Suppressor macrophage (primary cell): ENCODE measurements at regions not wholly inside any gene's neighbourhood (a gene's known extent, or its start where the extent isn't known, plus 50 kb on each side); places are given as distances from the start of the nearest gene placed in this dataset.

Experiments
- DNase-seq, 4 experiments: peaks; one replicate each; pipeline ENCODE4 v3.0.0-alpha.2; 2020 to 2022

DNA sequence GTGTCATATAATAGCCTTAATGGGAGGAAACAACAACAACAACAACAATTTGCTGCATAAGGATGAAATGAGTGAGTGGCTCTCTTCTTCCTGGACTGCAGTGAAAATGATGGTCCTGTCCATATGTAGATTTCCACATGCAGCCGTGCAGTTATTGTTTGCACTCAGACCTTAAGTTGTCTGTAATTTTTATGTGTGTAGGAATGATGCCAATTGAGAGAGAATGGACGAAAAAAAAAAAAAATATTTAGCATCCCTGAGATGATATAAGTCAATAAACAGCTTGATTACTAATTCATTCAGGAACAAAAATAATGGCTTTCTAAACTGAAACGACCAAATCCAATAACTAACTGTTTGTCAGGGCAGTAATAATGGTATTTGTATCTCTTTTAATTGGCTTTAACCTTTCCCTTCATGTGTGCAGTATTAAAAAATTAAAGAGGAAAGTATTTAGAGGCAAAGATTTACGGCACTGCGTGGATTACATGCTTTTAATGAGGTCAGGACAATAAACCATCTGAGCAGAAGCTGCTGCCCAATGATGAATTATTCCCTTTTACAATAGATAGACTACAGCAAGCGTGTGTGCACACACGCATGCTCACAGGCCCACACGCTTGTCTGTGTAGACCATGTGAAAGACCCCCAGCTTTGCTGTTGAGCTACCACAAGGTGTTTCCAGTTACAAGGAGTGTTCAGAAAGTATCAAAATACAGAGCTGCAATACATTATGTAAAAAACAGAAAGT is 459.5 kb upstream of the WWC1 start:
- DNase-seq = no peak

DNA sequence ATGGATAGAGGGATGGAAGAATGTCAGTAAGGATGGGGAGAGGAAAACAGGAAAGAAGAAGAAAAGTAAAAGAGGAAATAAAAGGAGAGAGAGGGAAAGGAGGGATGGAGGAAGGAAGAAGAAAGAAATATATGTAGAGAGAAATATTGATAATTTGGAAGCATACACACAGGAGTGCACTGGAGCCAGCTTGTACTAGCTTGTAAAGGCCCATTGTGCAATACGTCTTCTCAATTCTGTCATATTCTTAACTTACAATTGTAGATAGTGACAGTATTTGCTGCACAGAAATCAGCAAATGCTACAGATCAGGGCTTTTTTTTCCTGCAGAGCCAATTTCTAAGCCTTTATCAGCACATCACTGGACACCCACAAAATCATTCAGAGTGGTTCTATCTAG is 458.8 kb upstream of the WWC1 start:
- DNase-seq = no peak

DNA sequence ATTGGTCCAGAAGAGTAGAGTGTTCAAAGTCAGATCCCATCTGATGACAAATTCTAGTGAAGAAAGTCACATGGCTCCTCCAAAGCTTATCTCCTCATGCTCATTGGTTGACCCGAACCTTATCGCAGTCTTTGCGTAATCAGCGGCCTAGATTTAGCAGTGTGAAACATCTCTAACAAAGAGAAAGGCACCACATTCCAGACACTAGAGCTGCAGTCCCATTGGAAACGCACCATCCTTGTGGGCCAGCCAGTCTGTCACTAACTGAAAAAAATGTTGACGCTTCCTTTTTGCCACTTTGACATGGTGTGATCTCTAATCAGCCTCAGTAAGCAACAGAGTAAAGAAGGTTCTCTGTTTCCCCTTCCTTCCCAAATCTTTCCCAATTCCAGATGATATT is 458.0 kb upstream of the WWC1 start:
- no peak for DNase-seq

DNA sequence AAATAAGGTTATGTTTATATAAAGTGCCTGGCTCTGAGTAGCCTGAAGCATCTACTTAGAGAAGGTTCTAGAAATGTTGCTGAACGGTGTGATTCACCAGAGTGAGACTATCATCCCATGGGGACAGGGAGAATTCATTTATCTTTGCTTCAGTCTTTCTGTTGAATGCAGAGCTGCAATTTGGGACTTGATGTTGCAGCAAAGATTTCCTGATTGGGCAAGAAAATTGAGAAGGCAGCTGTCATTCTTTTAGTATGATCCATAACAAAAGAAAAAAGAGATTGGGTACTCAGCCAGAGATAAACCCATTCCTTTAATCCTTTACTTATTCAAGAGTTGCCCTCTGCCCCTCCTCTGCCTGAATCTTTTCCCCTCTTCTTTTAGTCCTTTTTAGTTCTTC is 456.3 kb upstream of the WWC1 start:
- no peak for DNase-seq

DNA sequence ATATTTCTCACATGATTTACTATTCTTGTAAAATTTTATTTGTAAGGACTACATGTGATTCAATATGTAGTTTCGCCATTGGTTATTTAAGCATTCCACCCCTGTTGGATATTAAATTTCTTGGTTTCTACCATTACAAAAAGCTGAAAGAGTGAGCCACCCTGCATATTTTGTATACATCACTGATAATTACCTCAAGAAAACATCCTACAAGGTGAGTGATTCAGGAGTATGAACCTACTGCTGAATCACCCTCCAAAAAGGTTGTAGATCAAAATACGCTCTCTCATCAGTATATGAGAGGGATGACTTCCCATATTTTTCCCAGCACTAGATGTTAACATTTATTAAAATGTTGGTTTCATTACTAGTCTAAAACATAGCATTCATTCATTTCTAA is 454.3 kb upstream of the WWC1 start:
- DNase-seq = no peak

DNA sequence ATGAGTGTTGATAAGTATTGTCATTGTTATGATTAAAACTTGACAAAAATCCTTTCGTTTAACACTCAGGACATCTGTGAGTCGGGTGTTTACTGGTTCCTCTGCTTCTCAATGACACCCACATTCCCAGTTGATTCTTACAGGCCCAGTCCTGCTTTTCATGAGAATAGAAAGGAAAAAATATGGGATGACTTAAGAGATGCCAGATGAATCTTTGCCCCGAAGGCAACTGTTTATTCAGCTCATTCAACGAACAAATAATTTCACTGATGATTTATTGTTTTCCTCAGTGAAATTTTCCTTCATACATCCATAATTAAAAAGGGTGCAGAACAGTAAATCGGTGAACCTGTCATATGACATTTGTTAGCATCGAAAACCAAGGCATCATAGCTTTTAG is 452.4 kb upstream of the WWC1 start:
- no peak for DNase-seq

DNA sequence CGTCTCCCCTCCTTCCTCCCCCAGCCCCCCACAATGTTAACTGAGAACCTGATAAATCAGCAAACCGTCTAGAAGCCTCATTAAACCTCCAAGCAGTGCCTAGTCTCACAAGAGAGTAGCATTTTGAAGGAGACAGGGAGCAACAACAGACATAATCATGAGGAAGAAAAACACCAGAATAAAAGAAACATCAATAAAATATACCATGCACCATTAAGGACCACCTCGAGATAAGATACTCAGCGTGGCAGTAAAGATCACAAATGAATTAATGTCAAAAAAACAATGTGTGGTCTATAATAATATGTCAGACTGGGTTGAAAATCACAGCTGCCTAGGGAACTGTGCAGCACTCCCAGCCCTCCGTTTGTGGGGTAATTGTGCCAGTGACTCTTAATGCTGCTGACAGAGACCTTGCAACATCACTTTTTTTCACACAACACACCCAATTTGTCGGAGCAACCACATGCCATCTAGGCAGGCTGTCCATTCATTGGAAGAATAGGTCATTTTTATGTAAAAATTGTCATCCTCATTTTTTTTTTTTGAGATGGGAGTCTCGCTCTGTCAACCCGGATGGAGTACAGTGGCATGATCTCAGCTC is 450.8 kb upstream of the WWC1 start:
- no peak for DNase-seq

DNA sequence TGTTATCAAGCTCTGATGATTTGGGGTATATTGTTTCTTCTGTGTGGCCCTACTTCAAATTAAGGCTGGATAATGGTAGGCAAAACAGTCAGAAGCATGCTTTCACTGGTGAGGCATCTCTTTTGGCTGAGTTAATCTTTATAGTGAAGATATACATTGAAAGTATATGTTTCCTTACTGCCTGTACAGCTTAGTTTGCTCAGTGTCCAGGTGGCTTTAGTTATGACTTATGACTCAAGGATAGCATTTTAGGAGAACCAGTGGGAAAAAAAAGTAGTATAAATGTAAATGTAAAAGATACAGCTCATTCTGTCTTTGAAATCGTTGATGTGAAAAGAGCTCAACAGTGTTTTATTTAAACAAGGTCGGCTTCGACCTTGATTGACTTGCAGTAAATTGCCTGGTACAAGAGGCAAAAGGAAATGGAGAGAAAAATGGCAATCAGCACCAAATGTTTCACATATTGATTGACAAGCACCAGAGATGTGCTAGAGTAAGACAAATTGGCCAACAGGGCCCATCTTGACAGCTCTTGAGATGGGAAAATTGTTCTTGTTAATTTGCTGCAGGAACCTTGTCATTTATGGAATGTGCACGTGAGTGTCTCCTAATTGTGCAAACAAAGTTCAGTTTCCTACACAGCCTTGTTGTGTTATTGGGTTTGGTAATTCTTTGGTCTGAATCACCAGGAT is 447.4 kb upstream of the WWC1 start:
- DNase-seq = no peak

DNA sequence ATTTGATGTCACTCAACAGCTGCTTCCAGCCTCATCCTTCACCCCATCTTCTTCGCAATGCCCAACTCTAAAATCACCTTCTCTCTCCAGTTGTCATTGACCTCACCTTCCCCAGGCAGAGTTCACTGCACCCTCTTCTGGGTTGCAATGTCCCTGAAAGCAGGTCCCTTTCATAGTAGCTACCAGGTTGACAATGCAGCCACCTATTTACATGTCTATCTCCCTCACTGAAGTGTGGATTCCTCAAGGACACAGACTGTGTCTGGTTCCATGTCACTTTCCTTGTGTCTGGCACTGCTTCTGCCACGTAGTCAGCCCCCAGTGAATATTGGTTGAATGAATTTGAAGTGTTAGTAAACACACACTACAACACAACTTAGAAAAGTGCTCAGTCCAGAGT is 445.5 kb upstream of the WWC1 start:
- no peak for DNase-seq

DNA sequence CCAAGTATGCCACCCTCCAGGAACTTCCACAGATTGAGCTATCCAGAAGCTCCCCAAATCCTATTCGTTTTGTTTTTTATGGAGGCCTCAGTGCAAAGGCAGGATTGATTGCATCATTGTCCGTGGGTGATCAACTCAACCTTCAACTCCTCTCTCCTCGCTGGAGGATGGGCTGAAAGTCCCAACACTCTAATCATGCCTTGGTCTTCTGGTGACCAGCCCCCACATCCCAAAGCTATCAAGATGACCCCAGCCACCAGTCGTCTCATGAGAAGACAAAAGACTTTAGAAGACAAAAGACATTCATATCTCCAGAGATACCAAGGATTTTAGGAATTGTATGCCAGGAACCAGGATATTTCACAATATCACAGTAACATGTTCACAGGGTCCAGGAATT is 441.6 kb upstream of the WWC1 start:
- no peak for DNase-seq

DNA sequence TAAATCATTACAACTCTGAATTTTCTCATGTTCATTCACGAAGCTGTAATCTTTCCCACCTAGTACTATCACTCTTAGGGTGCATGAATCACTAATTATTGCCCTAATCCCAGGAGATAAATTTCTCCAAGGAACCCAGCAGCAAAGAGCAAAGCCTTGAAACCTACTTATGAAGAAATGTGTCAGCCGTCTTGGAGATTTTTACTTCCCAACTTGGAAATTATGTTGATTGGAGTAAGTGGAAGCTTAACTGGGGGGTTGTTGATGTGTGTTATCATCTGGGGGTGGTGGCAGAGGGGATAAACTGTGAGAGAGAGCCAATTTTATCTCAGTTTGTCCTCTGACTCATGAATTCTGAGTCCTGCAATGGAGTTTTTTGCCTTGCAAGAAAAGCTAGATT is 440.5 kb upstream of the WWC1 start:
- DNase-seq = no peak

DNA sequence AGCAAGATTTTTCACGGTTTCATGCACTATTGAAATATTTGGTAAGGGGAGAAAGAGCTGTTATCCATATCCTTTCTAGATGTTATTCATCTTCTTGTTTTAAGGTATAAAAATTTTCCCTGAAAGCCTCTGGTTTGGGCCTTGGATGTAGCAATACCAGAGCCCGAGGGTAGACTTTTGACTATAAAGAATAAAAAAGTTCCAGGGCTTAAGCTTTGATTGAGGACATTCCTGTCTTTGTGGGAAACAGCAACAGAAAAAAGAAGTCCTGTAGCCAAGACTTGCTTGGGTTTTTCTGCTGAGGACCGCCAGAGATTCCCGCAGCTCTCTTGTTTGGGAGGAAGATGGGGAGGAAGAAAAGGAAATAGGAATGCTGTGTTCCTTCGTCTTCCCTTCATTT is 440.0 kb upstream of the WWC1 start:
- DNase-seq = no peak

DNA sequence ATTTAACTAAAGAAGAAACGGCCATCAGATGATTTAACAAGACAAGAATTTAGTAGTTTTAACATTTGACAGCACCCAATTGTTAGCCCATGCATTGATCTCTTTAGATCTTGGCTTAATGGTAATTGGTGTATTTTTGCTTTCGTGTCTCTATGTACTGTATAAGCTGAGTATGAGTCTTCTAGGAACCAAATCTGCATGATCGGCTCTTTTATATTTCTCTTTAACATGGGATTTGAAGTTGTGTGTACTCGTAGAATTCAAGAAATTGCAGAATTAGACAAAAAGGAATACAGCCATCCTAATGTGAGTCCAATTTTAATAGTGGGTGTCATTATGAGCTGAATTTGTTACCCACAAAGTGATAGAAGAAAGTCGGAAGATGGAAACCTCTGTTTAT is 438.9 kb upstream of the WWC1 start:
- DNase-seq = no peak

DNA sequence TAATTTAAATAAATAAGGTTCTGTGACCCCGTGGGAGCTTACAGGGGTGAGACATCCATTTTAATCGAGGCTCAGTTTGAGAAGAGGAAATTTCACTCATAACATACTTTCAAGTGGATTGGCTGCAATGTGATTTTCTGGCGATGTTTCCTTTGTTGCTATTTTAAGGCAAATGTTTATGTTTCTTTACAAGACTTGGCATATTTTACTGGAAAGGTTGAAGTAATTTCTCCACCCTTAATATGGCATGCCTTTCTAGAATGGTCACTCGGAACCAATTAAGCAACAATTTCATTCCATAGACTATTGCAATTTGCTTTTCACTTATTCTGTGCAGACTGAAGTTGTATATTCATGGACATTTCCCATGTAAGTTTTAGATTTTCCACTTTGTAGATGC is 438.0 kb upstream of the WWC1 start:
- no peak for DNase-seq

DNA sequence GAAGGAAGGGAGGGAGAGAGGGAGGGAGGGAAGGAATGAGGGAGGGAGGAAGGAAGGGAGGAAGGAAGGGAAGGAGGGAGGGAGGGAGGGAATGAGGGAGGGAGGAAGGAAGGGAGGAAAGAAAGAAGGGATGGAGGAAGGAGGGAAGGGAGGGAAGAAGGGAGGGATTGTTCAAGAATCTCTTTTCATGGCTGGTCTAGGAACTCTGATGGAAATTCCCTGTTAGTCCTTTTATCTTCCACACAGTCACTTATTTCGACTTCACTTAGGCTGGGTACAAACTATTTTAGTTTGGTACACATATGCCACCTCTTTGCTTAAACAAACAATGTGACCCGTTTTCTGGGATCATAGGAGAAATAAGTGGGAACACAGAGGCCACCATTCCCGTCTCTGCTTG is 435.6 kb upstream of the WWC1 start:
- DNase-seq = no peak

DNA sequence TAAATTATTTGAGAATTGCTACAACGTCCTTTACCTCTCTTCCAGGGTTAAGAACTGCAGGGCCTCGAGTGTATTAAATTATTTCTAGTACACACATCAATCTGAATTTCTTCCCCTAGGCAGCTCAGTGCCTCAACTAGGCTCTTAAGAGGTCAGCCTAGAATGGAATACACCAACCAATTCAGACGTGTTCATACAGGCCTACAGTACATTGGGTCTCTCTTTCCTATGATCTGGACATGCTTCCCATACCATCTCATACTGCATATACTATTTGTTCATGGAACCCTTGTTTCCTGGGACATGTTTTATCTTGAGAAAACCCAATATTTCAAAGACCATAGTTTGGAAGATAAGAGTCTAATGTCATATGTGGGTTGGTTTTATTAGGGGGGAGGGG is 434.1 kb upstream of the WWC1 start:
- DNase-seq = no peak

DNA sequence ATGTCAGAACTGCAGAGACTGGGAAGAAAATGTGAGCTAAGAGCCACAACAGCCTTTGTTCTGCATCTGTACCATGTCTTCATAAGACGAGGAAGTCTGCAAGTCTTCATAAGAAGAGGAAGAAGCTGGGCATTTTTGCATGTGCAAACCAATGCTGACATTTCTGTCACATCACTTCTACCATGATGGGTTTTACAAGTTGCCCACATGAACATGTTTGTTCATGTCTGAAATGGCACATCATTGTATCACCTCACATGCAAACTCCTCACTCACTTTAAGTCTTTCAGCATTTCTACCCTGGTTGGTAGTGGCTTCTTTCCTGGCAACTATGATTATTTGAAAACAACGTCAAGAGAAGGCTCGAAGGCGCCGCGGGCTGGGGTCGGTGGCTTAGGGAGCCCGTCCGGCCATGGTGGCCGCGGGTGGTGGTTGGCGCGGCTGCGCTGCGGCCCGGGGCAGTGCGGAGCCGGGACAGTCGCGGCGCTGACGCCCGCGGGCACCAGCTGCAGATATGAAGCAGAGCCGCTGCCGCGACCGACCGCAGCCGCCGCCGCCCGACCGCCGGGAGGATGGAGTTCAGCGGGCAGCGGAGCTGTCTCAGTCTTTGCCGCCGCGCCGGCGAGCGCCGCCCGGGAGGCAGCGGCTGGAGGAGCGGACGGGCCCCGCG is 433.1 kb upstream of the WWC1 start:
- peak in 1 of 4 experiments; percentile 6 for DNase-seq

DNA sequence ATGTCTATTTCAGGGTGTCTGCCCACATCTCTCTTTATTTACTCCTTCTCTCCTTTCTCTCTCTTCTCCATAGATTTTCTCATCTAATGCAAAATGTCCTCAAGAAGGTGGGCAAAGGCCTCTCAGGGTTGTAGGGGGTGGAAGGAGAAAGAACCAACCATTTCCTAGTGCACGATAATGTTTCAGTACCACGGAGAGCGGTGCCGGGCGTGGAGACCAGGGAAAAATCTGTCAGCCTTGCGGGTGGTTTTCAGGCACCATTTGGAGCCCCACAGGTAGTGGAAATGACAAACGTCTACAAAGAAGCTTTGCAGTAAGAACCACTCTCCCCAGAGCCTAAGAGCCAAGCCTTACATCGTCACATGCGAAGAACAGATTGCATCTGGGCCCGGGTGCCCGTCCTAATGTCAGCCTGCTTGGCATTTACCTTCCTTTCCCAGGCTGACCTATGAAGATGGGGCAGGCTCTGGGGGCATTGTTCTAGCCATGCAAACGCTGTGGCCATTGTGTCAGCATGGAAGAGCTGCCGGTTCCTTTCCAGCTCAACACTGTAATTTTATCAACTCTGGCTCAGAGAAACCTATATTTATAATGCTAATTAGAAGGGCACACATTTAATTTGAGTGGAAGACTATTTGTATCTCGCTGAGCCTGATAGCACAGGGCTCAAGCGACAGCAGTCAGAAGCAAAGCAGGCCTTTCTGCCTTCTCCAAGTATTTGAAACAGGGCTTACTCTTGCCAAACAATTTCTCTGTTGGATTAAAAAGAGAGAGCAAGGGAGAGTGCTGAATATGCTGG is 430.1 kb upstream of the WWC1 start:
- peak in 2 of 4 experiments; percentile 43 to 51 for DNase-seq

DNA sequence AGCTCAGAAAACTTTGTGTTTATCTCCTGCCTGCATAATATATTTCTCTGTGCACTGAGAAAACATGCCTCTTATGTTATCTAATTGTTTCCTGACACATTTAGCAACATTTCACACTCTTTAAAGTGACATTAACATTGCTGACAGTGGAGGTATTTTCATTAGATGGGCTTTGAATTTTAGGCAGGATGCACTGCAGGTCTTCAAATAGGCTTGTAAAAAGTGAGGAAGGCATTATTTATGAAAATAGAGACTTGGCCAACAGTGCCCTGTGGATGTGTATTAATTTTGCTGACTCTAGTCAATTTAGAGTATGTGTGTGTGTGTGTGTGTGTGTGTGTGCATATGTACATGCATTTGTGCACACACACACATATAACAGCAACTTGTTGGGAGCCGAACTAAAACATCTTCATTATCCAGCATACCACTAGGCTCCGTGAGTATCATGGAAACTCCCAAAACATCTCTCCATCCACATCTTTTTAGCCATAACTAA is 429.5 kb upstream of the WWC1 start:
- no peak for DNase-seq

DNA sequence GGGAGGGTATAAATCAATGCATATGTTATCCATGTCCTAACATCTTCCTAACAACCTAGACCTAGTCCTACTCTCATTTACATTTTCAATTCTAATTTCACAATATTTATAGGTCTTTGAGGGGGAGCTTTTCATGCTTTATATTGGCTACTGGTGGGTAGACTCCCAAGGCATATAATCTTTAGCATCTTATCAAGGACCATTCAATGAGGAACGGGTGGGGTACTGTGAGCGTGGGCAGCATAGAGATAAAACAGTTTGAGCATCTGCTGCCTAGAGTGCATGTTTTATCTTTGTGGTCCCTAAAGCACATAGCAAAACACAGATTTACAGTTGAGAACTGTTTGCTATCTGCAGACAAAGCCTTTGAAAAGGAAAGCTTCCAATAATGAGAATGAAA is 427.6 kb upstream of the WWC1 start:
- no peak for DNase-seq

DNA sequence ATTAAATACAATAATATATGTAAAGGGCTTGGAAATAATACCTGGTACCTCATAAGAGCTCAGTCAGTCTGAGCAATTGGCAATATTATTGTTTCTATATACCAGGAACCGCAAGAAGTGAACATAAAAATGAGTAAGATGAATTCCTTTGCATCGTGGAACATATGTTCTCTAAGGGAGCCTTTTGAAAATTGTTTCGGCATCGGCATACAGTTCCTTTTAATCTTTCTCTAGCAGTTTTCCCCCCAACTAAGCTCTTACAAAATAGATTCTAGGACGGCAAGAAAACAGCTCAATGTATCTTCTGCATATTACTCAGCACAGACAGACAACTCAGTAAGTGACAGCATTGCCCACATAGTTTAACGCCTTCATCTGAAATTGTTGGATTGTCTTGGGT is 426.6 kb upstream of the WWC1 start:
- no peak for DNase-seq

DNA sequence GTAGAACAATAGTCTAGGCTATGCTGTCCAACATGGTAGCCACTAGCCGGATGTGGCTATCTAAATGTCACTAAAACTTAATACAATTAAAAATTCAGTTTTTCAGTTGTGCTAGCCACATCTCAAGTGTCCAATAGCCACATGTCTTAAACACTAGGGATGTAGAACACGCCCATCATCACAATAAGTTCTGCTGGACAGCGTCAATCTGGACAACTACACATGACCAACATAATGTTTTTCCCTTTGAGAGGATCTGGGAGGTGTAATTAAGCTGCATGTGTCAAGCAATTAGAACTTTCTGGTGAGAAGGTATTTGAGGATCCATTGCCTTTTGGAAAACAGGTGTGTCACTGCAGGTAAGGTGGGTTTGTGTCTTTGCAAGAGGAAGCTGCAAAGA is 424.6 kb upstream of the WWC1 start:
- DNase-seq = no peak

DNA sequence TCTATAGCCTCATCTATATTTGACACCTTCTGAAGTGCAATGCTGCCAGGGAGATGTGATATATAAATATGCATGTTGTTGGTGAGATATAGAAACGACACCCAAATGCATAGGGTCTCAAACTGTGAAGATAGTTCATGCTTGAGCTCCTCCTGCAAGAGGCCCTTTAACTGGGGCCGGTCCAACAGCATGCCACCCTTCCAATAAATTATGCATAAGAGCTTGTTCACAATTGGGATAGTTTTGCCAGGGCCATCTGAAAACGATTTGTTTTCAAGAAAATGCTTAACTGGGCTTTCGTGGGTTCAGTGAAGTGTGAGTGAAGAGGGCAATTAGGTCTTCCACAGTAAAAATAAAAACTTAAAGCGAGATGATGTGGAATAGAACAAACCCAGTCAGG is 424.2 kb upstream of the WWC1 start:
- DNase-seq = no peak
